ENCODE measurements at regions not wholly inside any gene's neighbourhood (a gene's known extent, or its start where the extent isn't known, plus 50 kb on each side); places are given as distances from the start of the nearest gene placed in this dataset.

DNA sequence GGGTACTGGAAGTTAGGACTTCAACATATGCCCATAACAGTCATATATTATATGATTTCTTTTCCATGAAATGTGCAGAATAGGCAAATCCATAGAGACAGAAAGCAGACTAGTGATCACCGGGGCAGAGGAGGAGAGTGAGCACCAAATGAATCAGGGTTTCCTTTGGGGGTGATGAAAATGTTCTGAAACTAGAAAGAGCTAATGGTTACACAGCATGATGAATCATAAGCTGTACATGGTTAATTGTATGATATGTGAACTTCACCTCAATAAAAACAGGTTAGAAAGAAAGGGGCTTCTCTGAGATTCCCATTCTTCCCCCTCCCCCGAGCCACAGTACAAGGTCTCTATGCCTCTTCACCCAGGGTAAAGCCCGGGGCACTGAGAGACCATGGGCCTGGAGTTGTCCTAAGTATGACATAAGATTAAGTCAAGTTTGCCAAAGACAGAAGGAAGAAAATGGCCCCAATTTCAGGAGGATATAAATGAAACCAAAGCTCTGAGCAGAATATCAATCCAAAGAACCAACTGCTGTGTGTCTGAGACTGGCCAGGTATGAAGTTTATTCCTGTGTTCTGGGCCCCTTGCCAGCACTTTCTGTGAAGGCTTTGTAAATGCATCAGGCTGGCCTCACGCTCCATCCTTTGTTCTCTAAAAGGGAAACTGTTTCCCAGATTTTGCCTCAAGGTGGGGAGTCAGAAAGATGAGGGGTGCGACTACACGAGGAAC is 243.8 kb downstream of the CDK5RAP2 start:
- TF ChIP-seq, protein P1, sequence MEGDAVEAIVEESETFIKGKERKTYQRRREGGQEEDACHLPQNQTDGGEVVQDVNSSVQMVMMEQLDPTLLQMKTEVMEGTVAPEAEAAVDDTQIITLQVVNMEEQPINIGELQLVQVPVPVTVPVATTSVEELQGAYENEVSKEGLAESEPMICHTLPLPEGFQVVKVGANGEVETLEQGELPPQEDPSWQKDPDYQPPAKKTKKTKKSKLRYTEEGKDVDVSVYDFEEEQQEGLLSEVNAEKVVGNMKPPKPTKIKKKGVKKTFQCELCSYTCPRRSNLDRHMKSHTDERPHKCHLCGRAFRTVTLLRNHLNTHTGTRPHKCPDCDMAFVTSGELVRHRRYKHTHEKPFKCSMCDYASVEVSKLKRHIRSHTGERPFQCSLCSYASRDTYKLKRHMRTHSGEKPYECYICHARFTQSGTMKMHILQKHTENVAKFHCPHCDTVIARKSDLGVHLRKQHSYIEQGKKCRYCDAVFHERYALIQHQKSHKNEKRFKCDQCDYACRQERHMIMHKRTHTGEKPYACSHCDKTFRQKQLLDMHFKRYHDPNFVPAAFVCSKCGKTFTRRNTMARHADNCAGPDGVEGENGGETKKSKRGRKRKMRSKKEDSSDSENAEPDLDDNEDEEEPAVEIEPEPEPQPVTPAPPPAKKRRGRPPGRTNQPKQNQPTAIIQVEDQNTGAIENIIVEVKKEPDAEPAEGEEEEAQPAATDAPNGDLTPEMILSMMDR (IDR thresholded peaks at IDR 0.05), result no peak
- TF ChIP-seq POLR2A (IDR thresholded peaks at IDR 0.05), result no peak

Measured in uterus (tissue), 2 donors.